ENCODE measurements at regions not wholly inside any gene's neighbourhood (a gene's known extent, or its start where the extent isn't known, plus 50 kb on each side); places are given as distances from the start of the nearest gene placed in this dataset.
"Not testable (repeated sequence)": the region's sequence is repeated elsewhere in the genome, so short reads cannot be mapped to it uniquely, and the experiment has no call there.

GRCh38 chr1:196002296-196002695 is 605.9 kb downstream of the KCNT2 start:
- not testable (repeated sequence) for H3K9ac ChIP-seq (ENCODE audit: low read length); H3K9me3 ChIP-seq (ENCODE audit: low read length); H3K4me1 ChIP-seq (ENCODE audit: insufficient read depth, low read length); H3K4me3 ChIP-seq (ENCODE audit: low read depth in 1 of 2, low read length in 2 of 2); H3K36me3 ChIP-seq (ENCODE audit: insufficient read depth, low read length); H3K27ac ChIP-seq (ENCODE audit: low read depth, low read length); H3K27me3 ChIP-seq (ENCODE audit: control insufficient read depth in 1 of 2, insufficient read depth in 2 of 2, low read length in 2 of 2)

GRCh38 chr1:196001188-196001587 is 607.1 kb downstream of the KCNT2 start:
- Histone ChIP-seq H3K27ac (ENCODE audit: low read depth, low read length) (no peak overlapping the region), H3K36me3 (ENCODE audit: insufficient read depth, low read length) (no peaks in the 10 kb centered on the region), H3K27me3 (ENCODE audit: control insufficient read depth in 1 of 2, insufficient read depth in 2 of 2, low read length in 2 of 2) (no peaks in the 10 kb centered on the region)

GRCh38 chr1:195999022-195999421 is 609.2 kb downstream of the KCNT2 start:
- H3K9me3 ChIP-seq (ENCODE audit: low read length) = no peaks in the 10 kb centered on the region
- no peak overlapping the region for H3K27ac ChIP-seq (ENCODE audit: low read depth, low read length)
- H3K27me3 ChIP-seq (ENCODE audit: control insufficient read depth in 1 of 2, insufficient read depth in 2 of 2, low read length in 2 of 2) = no peaks in the 10 kb centered on the region
- H3K36me3 ChIP-seq (ENCODE audit: insufficient read depth, low read length) = no peaks in the 10 kb centered on the region
- no peak overlapping the region for H3K4me3 ChIP-seq (ENCODE audit: low read depth in 1 of 2, low read length in 2 of 2)
- H3K9ac ChIP-seq (ENCODE audit: low read length) = no peak overlapping the region
- H3K4me1 ChIP-seq (ENCODE audit: insufficient read depth, low read length) = no peaks in the 10 kb centered on the region

More at GRCh38 chr1:196001188-196001587, 607.1 kb downstream of the KCNT2 start:
- Histone ChIP-seq H3K4me1 (ENCODE audit: insufficient read depth, low read length) (no peaks in the 10 kb centered on the region), H3K4me3 (ENCODE audit: low read depth in 1 of 2, low read length in 2 of 2) (no peak overlapping the region), H3K9me3 (ENCODE audit: low read length) (no peaks in the 10 kb centered on the region), H3K9ac (ENCODE audit: low read length) (no peak overlapping the region)

GRCh38 chr1:195981448-195982139 is 626.6 kb downstream of the KCNT2 start:
- Histone ChIP-seq H3K9me3 (ENCODE audit: low read length) (no peaks in the 10 kb centered on the region), H3K4me1 (ENCODE audit: insufficient read depth, low read length) (no peaks in the 10 kb centered on the region), H3K27me3 (ENCODE audit: control insufficient read depth in 1 of 2, insufficient read depth in 2 of 2, low read length in 2 of 2) (no peaks in the 10 kb centered on the region), H3K9ac (ENCODE audit: low read length) (no peak overlapping the region), H3K4me3 (ENCODE audit: low read depth in 1 of 2, low read length in 2 of 2) (no peak overlapping the region), H3K36me3 (ENCODE audit: insufficient read depth, low read length) (no peaks in the 10 kb centered on the region), H3K27ac (ENCODE audit: low read depth, low read length) (no peak overlapping the region)

GRCh38 chr1:195979646-195980045 is 628.6 kb downstream of the KCNT2 start:
- Histone ChIP-seq H3K27me3 (ENCODE audit: control insufficient read depth in 1 of 2, insufficient read depth in 2 of 2, low read length in 2 of 2) (no peaks in the 10 kb centered on the region), H3K36me3 (ENCODE audit: insufficient read depth, low read length) (no peaks in the 10 kb centered on the region), H3K9ac (ENCODE audit: low read length) (no peak overlapping the region), H3K9me3 (ENCODE audit: low read length) (no peaks in the 10 kb centered on the region), H3K27ac (ENCODE audit: low read depth, low read length) (no peak overlapping the region), H3K4me3 (ENCODE audit: low read depth in 1 of 2, low read length in 2 of 2) (no peak overlapping the region), H3K4me1 (ENCODE audit: insufficient read depth, low read length) (no peaks in the 10 kb centered on the region)

GRCh38 chr1:195973311-195973904 is 634.8 kb downstream of the KCNT2 start:
- Histone ChIP-seq H3K27ac (ENCODE audit: low read depth, low read length) (no peak overlapping the region), H3K4me1 (ENCODE audit: insufficient read depth, low read length) (no peaks in the 10 kb centered on the region), H3K27me3 (ENCODE audit: control insufficient read depth in 1 of 2, insufficient read depth in 2 of 2, low read length in 2 of 2) (no peaks in the 10 kb centered on the region), H3K36me3 (ENCODE audit: insufficient read depth, low read length) (no peaks in the 10 kb centered on the region), H3K9me3 (ENCODE audit: low read length) (no peaks in the 10 kb centered on the region), H3K9ac (ENCODE audit: low read length) (no peak overlapping the region), H3K4me3 (ENCODE audit: low read depth in 1 of 2, low read length in 2 of 2) (no peak overlapping the region)

- H3K4me3 ChIP-seq (ENCODE audit: low read depth in 1 of 2, low read length in 2 of 2) = no peak overlapping the region
- H3K9me3 ChIP-seq (ENCODE audit: low read length) = no peaks in the 10 kb centered on the region
- H3K36me3 ChIP-seq (ENCODE audit: insufficient read depth, low read length) = no peaks in the 10 kb centered on the region
- H3K9ac ChIP-seq (ENCODE audit: low read length) = no peak overlapping the region
- H3K27me3 ChIP-seq (ENCODE audit: control insufficient read depth in 1 of 2, insufficient read depth in 2 of 2, low read length in 2 of 2) = no peaks in the 10 kb centered on the region
- H3K27ac ChIP-seq (ENCODE audit: low read depth, low read length) = no peak overlapping the region
- H3K4me1 ChIP-seq (ENCODE audit: insufficient read depth, low read length) = no peaks in the 10 kb centered on the region
Measured at GRCh38 chr1:195971589-195971988, 636.7 kb downstream of the KCNT2 start.

GRCh38 chr1:195970209-195970608 is 638.0 kb downstream of the KCNT2 start:
- Histone ChIP-seq H3K4me3 (ENCODE audit: low read depth in 1 of 2, low read length in 2 of 2) (no peak overlapping the region), H3K27me3 (ENCODE audit: control insufficient read depth in 1 of 2, insufficient read depth in 2 of 2, low read length in 2 of 2) (no peaks in the 10 kb centered on the region), H3K36me3 (ENCODE audit: insufficient read depth, low read length) (no peaks in the 10 kb centered on the region), H3K4me1 (ENCODE audit: insufficient read depth, low read length) (no peaks in the 10 kb centered on the region), H3K9me3 (ENCODE audit: low read length) (no peaks in the 10 kb centered on the region), H3K9ac (ENCODE audit: low read length) (no peak overlapping the region), H3K27ac (ENCODE audit: low read depth, low read length) (no peak overlapping the region)

- H3K9ac ChIP-seq (ENCODE audit: low read length) = no peak overlapping the region
- no peaks in the 10 kb centered on the region for H3K9me3 ChIP-seq (ENCODE audit: low read length)
- no peak overlapping the region for H3K4me3 ChIP-seq (ENCODE audit: low read depth in 1 of 2, low read length in 2 of 2)
- no peaks in the 10 kb centered on the region for H3K36me3 ChIP-seq (ENCODE audit: insufficient read depth, low read length)
- H3K27me3 ChIP-seq (ENCODE audit: control insufficient read depth in 1 of 2, insufficient read depth in 2 of 2, low read length in 2 of 2) = no peaks in the 10 kb centered on the region
- H3K4me1 ChIP-seq (ENCODE audit: insufficient read depth, low read length) = no peaks in the 10 kb centered on the region
- no peak overlapping the region for H3K27ac ChIP-seq (ENCODE audit: low read depth, low read length)
Measured at GRCh38 chr1:195965475-195965874, 642.8 kb downstream of the KCNT2 start.

- H3K27me3 ChIP-seq (ENCODE audit: control insufficient read depth in 1 of 2, insufficient read depth in 2 of 2, low read length in 2 of 2) = no peaks in the 10 kb centered on the region
- no peak overlapping the region for H3K4me3 ChIP-seq (ENCODE audit: low read depth in 1 of 2, low read length in 2 of 2)
Measured at GRCh38 chr1:195965036-195965435, 643.2 kb downstream of the KCNT2 start.

GRCh38 chr1:195964516-195964915 is 643.7 kb downstream of the KCNT2 start:
- Histone ChIP-seq H3K4me1 (ENCODE audit: insufficient read depth, low read length) (no peaks in the 10 kb centered on the region), H3K9ac (ENCODE audit: low read length) (no peak overlapping the region), H3K27me3 (ENCODE audit: control insufficient read depth in 1 of 2, insufficient read depth in 2 of 2, low read length in 2 of 2) (no peaks in the 10 kb centered on the region), H3K9me3 (ENCODE audit: low read length) (no peaks in the 10 kb centered on the region), H3K4me3 (ENCODE audit: low read depth in 1 of 2, low read length in 2 of 2) (no peak overlapping the region), H3K36me3 (ENCODE audit: insufficient read depth, low read length) (no peaks in the 10 kb centered on the region), H3K27ac (ENCODE audit: low read depth, low read length) (no peak overlapping the region)

More at GRCh38 chr1:195965036-195965435, 643.2 kb downstream of the KCNT2 start:
- no peak overlapping the region for H3K27ac ChIP-seq (ENCODE audit: low read depth, low read length)
- H3K9ac ChIP-seq (ENCODE audit: low read length) = no peak overlapping the region
- no peaks in the 10 kb centered on the region for H3K9me3 ChIP-seq (ENCODE audit: low read length)
- H3K4me1 ChIP-seq (ENCODE audit: insufficient read depth, low read length) = no peaks in the 10 kb centered on the region
- no peaks in the 10 kb centered on the region for H3K36me3 ChIP-seq (ENCODE audit: insufficient read depth, low read length)

GRCh38 chr1:195962051-195962450 is 646.2 kb downstream of the KCNT2 start:
- Histone ChIP-seq H3K4me3 (ENCODE audit: low read depth in 1 of 2, low read length in 2 of 2) (no peak overlapping the region), H3K27me3 (ENCODE audit: control insufficient read depth in 1 of 2, insufficient read depth in 2 of 2, low read length in 2 of 2) (no peaks in the 10 kb centered on the region), H3K9me3 (ENCODE audit: low read length) (no peaks in the 10 kb centered on the region), H3K4me1 (ENCODE audit: insufficient read depth, low read length) (no peaks in the 10 kb centered on the region), H3K9ac (ENCODE audit: low read length) (no peak overlapping the region), H3K27ac (ENCODE audit: low read depth, low read length) (no peak overlapping the region), H3K36me3 (ENCODE audit: insufficient read depth, low read length) (no peaks in the 10 kb centered on the region)

All from muscle layer of colon (tissue), 2 donors.